ENCODE measurements at regions not wholly inside any gene's neighbourhood (a gene's known extent, or its start where the extent isn't known, plus 50 kb on each side); places are given as distances from the start of the nearest gene placed in this dataset.

GRCh38 chr5:3216386-3216785, 379.2 kb upstream of the IRX1 start:
- H3K4me1 ChIP-seq: no peaks in the 10 kb centered on the region
- H3K9me3 ChIP-seq: 0 out of 3 replicates have a peak, but pooled peaks cover 3% of the 10 kb centered on the region
- no peak for FAIRE-seq
- no peak for DNase-seq (ENCODE audit: low read depth in 1 of 2, low spot score in 1 of 2)
- no peak overlapping the region for H3K4me3 ChIP-seq
- CTCF ChIA-PET: no interaction called here
- ATAC-seq: no peak
- no peak overlapping the region for H3K4me2 ChIP-seq
- TF ChIP-seq NR3C1 (IDR thresholded peaks at IDR 0.05) (no peak), HEYL (CRISPR knock-in tag; IDR thresholded peaks at IDR 0.05) (no peak), E2F6 (IDR thresholded peaks at IDR 0.05; ENCODE audit: borderline replicate concordance, low read depth) (no peak), MAZ (IDR thresholded peaks at IDR 0.05; ENCODE audit: borderline replicate concordance, low read depth, low read length) (no peak), POLR2AphosphoS2 (conservative IDR thresholded peaks at IDR 0.05; ENCODE audit: low read length) (no peak), HOXB5 (CRISPR knock-in tag; IDR thresholded peaks at IDR 0.05) (no peak), TP53 (CRISPR knock-in tag; IDR thresholded peaks at IDR 0.05) (no peak), JUNB (IDR thresholded peaks at IDR 0.05) (no peak), HDAC2 (IDR thresholded peaks at IDR 0.05) (no peak), RNF2 (IDR thresholded peaks at IDR 0.05; ENCODE audit: borderline replicate concordance, low read depth) (no peak), CBX8 (IDR thresholded peaks at IDR 0.05) (no peak), ZC3H11A (IDR thresholded peaks at IDR 0.05) (no peak), ZNF302 (CRISPR knock-in tag; IDR thresholded peaks at IDR 0.05) (no peak), CHD4 (IDR thresholded peaks at IDR 0.05; ENCODE audit: borderline replicate concordance) (no peak), KDM5A (IDR thresholded peaks at IDR 0.05) (no peak), BHLHE40 (IDR thresholded peaks at IDR 0.05; ENCODE audit: low read depth, low read length) (no peak)
- TF ChIP-seq, protein P1, sequence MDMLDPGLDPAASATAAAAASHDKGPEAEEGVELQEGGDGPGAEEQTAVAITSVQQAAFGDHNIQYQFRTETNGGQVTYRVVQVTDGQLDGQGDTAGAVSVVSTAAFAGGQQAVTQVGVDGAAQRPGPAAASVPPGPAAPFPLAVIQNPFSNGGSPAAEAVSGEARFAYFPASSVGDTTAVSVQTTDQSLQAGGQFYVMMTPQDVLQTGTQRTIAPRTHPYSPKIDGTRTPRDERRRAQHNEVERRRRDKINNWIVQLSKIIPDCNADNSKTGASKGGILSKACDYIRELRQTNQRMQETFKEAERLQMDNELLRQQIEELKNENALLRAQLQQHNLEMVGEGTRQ (IDR thresholded peaks at IDR 0.05): no peak
- POLR2A ChIA-PET: no interaction called here
- 1% methylated on average over 7 of the region's 7 CpGs for WGBS (ENCODE audit: missing lambda C conversion rate)
- H3K27ac ChIP-seq: no peak overlapping the region

GRCh38 chr5:3214838-3215374, 380.7 kb upstream of the IRX1 start:
- no peak for ATAC-seq
- no peak for DNase-seq (ENCODE audit: low read depth in 1 of 2, low spot score in 1 of 2)
- CTCF ChIA-PET: no interaction called here
- H3K4me1 ChIP-seq: no peaks in the 10 kb centered on the region
- FAIRE-seq: no peak
- POLR2A ChIA-PET: no interaction called here
- no peak overlapping the region for H3K4me3 ChIP-seq
- no peak for TF ChIP-seq KDM1A (IDR thresholded peaks at IDR 0.05; ENCODE audit: low read depth)
- TF ChIP-seq RCOR1 (IDR thresholded peaks at IDR 0.05; ENCODE audit: low read depth, low read length): no peak
- no peak for TF ChIP-seq CHD4 (IDR thresholded peaks at IDR 0.05; ENCODE audit: borderline replicate concordance)
- TF ChIP-seq ZFP36 (IDR thresholded peaks at IDR 0.05; ENCODE audit: borderline replicate concordance, partially characterized antibody): no peak
- TF ChIP-seq CBX2 (IDR thresholded peaks at IDR 0.05; ENCODE audit: borderline replicate concordance, low read depth): no peak
- TF ChIP-seq CHD2 (IDR thresholded peaks at IDR 0.05; ENCODE audit: low read length, partially characterized antibody): no peak
- no peak for TF ChIP-seq TP53 (CRISPR knock-in tag; IDR thresholded peaks at IDR 0.05)
- no peak for TF ChIP-seq HOXA7 (CRISPR knock-in tag; IDR thresholded peaks at IDR 0.05)
- no peak for TF ChIP-seq KDM5A (IDR thresholded peaks at IDR 0.05)
- no peak for TF ChIP-seq HOXB5 (CRISPR knock-in tag; IDR thresholded peaks at IDR 0.05)
- TF ChIP-seq CEBPB (IDR thresholded peaks at IDR 0.05): no peak
- TF ChIP-seq RARB (CRISPR knock-in tag; IDR thresholded peaks at IDR 0.05): no peak
- no peak for TF ChIP-seq NR3C1 (IDR thresholded peaks at IDR 0.05)
- WGBS (ENCODE audit: missing lambda C conversion rate): 36% methylated on average over 7 of the region's 12 CpGs
- H3K9me3 ChIP-seq: 0 out of 3 replicates have a peak, but pooled peaks cover 3% of the 10 kb centered on the region
- no peak overlapping the region for H3K27ac ChIP-seq
- no peak overlapping the region for H3K4me2 ChIP-seq

GRCh38 chr5:3214396-3214795, 381.2 kb upstream of the IRX1 start:
- TF ChIP-seq PHF8 (IDR thresholded peaks at IDR 0.05; ENCODE audit: borderline replicate concordance, low read depth) (no peak), CHD4 (IDR thresholded peaks at IDR 0.05; ENCODE audit: borderline replicate concordance) (no peak), CBX2 (IDR thresholded peaks at IDR 0.05; ENCODE audit: borderline replicate concordance, low read depth) (no peak), CHD2 (IDR thresholded peaks at IDR 0.05; ENCODE audit: low read length, partially characterized antibody) (no peak), SREBF2 (IDR thresholded peaks at IDR 0.05) (no peak), NR3C1 (IDR thresholded peaks at IDR 0.05) (no peak), SMC3 (IDR thresholded peaks at IDR 0.05) (no peak)
- TF ChIP-seq, protein P2, sequence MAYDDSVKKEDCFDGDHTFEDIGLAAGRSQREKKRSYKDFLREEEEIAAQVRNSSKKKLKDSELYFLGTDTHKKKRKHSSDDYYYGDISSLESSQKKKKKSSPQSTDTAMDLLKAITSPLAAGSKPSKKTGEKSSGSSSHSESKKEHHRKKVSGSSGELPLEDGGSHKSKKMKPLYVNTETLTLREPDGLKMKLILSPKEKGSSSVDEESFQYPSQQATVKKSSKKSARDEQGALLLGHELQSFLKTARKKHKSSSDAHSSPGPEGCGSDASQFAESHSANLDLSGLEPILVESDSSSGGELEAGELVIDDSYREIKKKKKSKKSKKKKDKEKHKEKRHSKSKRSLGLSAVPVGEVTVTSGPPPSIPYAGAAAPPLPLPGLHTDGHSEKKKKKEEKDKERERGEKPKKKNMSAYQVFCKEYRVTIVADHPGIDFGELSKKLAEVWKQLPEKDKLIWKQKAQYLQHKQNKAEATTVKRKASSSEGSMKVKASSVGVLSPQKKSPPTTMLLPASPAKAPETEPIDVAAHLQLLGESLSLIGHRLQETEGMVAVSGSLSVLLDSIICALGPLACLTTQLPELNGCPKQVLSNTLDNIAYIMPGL (CRISPR knock-in tag; IDR thresholded peaks at IDR 0.05; ENCODE audit: borderline replicate concordance): no peak
- Histone ChIP-seq H3K4me3 (no peak overlapping the region), H3K27ac (no peak overlapping the region), H3K9me3 (0 out of 3 replicates have a peak, but pooled peaks cover 3% of the 10 kb centered on the region), H3K4me1 (no peaks in the 10 kb centered on the region), H3K4me2 (no peak overlapping the region)
- DNase-seq (ENCODE audit: low read depth in 1 of 2, low spot score in 1 of 2): no peak
- WGBS (ENCODE audit: missing lambda C conversion rate): 35% methylated on average over 7 of the region's 8 CpGs
- POLR2A ChIA-PET: no interaction called here
- ATAC-seq: no peak
- no peak for FAIRE-seq
- CTCF ChIA-PET: no interaction called here

All from A549 (cell line).